ENCODE measurements at regions not wholly inside any gene's neighbourhood (a gene's known extent, or its start where the extent isn't known, plus 50 kb on each side); places are given as distances from the start of the nearest gene placed in this dataset.

DNA sequence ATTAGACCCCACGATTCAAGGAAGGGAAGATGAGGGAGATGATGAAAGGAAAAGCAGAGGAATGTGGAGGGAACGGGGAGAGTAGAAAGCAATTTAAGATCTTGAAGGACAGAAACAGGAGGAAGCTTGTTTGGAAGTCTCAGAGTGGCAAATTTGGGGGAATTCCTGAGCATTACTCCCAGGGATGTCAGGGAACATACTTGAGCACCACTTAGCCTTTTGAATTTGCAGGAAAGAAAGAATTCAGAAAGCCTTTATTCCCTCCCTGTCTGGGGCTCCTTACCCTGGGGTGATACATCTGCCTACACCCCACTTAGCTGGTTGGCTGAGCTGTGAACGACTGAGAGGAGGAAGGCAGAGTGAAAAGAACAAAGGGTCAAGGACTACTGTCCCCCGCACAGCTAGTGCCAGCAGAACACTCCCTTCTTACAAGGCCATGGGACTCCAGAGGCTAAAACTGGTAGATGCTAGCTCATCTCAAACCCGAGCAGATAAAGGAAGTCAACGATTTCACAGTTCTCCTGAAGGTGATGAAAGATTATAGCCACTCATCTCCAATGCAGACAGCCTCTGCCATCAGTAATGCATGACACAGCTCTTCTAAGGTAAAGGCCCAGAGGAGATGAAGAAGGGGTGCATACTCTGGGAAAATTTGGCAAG is 84.0 kb upstream of the AKIP1 start:
- DNase-seq: no peak

GRCh38 chr11:8828046-8828445 is 82.9 kb upstream of the AKIP1 start:
- no peak for DNase-seq

- DNase-seq: no peak
Observed at GRCh38 chr11:8828580-8829361, 82.2 kb upstream of the AKIP1 start.

GRCh38 chr11:8829556-8829955 is 81.4 kb upstream of the AKIP1 start:
- DNase-seq: no peak

DNA sequence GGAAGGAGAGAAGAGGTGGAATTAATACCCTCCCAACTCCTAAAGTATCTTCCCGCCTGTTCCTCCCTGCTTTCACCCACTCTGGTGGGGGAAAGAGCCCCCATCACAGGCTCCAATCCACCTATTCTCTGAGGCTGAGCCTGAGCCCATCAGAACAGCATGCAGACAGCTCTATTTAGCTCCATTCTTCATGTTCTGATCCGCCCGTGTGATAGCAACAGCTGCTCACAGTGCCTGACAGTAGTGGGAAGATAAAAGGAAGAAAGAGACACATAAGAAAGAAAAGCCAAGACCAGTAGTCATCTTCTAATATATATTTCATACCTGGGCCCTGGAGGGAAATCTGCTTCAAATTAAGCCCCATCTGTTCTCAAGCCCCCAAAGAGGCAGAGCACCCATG is 80.3 kb upstream of the AKIP1 start:
- DNase-seq: no peak

DNA sequence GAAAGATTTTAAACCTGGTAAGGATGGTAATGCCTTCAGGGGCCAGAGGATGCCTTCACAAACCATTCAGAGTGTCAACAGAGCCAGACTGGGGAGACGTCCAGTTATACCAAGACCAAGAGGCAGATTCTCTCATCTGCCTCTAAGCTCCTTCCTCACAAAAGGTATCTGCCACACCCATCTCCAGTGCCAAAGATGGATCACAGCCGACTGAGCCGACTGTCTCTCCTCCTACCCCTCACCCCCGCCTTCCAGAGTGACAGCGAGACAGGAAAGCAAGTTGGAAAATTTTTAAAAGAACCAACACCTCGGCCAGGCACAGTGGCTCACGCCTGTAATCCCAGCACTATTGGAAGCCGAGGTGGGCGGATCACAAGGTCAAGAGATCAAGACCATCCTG is 79.1 kb upstream of the AKIP1 start:
- DNase-seq: no peak

GRCh38 chr11:8832571-8833260 is 78.3 kb upstream of the AKIP1 start:
- DNase-seq: peak; percentile 68

GRCh38 chr11:8833568-8834315 is 77.2 kb upstream of the AKIP1 start:
- DNase-seq: no peak

DNA sequence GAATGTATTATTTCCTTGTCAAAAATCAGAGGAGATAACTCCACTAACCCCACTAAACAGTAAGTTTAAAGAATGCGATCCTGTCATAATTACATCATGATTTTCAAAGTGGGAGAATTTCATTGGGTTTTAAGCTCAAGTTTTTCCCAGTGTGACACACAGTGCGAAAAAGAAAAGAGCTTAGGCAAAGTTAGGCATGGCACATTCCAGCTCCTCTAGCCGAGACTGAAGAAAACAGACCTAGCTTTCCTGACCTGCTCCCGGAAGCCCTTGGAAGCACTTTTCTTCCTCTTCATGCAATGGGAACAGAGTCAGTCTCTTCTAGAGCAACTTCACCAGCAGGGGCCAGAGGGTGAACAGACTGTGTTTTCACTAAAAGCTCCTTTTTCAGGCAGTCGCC is 76.6 kb upstream of the AKIP1 start:
- DNase-seq: no peak

GRCh38 chr11:8838248-8838647 is 72.7 kb upstream of the AKIP1 start:
- no peak for DNase-seq

- no peak for DNase-seq
Observed at GRCh38 chr11:8839306-8839956, 71.6 kb upstream of the AKIP1 start.

DNA sequence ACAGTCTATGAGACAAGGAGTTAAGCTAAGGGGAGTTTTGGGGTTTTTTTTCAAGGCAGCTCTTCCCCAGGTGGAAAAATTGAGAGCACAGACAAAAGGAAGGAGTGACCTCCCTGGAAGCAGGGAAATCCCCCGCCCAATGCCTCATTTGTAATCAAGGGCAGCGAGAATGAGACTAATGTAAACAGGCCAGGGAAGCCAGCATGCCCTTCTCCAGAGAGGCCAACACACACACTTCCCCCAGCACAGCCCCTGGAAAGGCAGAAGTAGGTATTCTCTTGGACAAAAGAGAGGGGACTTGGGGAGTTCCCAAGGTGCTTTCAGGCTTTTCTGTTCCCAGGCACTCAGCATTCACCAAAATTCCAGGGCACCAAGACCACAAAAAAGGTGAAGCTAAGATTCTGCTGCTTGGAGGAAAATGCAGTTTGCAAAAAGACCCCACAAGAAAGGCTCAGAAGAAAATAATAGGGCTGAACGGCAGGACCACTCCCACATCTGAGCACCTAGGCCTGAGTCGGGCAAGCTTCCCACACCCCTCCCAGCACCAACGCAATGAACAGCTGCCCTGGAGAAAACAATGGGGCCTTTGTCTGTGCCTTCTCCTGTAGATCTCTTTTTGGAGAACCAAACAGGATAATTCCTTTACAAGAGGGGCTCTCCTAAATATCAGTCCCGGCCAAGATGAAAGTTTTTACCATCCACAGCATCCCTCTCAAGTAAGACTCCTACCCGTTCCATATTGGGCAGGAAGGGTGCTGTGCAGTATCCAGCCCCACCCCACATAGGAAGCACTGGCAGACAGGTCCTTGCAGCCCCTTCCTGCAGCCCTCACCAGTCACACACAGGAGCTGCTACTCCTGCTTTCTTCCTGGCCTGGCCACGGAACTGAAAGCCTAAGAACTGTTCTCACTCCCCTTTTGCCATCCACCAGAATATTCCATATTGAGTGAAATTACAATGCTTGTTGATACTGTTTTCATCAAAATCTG is 70.7 kb upstream of the AKIP1 start:
- peak; percentile 66 for DNase-seq

DNA sequence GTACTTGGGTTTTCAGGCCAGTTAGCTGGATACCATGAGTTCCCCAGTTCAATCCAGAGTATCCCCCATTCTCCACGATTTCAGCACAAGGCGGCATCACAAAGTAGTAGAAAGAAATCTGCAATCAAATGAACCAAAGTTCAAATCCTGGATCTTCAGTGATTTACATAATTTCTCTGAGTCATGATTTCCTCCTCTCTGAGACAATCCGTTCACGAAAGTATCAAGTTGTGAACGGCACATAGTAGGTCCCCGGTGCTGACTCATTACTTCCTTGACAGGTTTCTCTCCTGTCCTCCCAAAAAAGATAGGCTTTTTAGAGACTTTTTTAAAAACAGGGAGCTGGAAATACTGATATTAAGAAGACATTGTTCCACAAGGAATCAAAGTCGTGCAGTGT is 69.1 kb upstream of the AKIP1 start:
- DNase-seq: no peak

DNA sequence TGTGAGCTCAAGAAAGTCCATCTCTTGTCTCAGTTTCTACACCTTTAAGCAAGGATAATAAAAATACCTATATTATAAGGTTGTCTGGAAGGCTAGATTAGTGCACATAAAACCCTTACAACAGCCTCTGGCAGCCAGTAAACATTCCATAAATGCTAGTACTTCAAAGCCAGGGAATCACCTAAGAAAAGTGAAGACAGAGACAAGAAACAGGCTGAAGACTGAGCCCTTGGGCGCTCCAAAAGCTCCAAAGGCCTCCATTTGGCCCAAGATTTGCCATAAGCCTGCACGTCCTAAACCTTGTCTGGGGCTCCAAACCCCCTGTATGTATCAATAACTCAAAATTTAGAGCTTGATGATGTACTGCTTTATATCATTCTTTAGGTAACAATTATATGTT is 52.2 kb upstream of the AKIP1 start:
- no peak for DNase-seq

Measured in right hindlimb (tissue), 1 donor.